ENCODE measurements at regions not wholly inside any gene's neighbourhood (a gene's known extent, or its start where the extent isn't known, plus 50 kb on each side); places are given as distances from the start of the nearest gene placed in this dataset. TPM values are rescaled to one million over a fixed set of nuclear protein-coding genes. Genes with fewer than 3 reads are reported as not detected.
"Not testable (repeated sequence)": the region's sequence is repeated elsewhere in the genome, so short reads cannot be mapped to it uniquely, and the experiment has no call there.

DNA sequence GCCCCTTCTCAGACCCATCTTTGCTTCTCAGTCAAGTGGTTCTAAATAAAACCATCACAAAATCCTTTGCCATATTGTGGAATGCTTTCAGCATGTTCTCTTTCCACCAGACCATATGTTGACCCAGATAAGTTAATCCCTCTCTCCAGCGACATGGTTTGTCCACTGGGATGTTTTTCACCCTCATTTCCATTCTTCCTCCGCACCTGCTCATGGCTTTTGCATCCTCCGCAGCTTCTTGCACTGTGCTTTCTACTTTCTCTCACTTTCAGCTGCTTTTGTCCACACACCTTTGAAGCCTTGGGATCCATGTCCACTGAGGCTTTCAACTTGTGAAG, 52.3 kb upstream of the WAC start:
- H3K23ac ChIP-seq (ENCODE audit: low read length in 2 of 2) = no peak overlapping the region
- H3K18ac ChIP-seq (ENCODE audit: low read depth in 1 of 2, low read length in 2 of 2) = no peak overlapping the region
- H2AK5ac ChIP-seq (ENCODE audit: low read length, severe bottlenecking) = no peak overlapping the region
- H3K4me3 ChIP-seq (ENCODE audit: insufficient read depth in 1 of 2, low read depth in 1 of 2, low read length in 2 of 2) = no peak overlapping the region
- no peak overlapping the region for H2BK5ac ChIP-seq (ENCODE audit: low read depth, low read length, poor library complexity, severe bottlenecking)
- H3K79me1 ChIP-seq (replicated peaks; ENCODE audit: low read length, poor library complexity, severe bottlenecking) = no peaks in the 10 kb centered on the region
- H3K14ac ChIP-seq (ENCODE audit: low read length in 2 of 2) = no peak overlapping the region
- H2BK15ac ChIP-seq (ENCODE audit: low read depth, poor library complexity, severe bottlenecking) = no peak overlapping the region
- H3K4me2 ChIP-seq (ENCODE audit: low read length, poor library complexity, severe bottlenecking) = no peak overlapping the region
- H3K36me3 ChIP-seq (ENCODE audit: control insufficient read depth in 1 of 2, insufficient read depth in 2 of 2, low read depth in 1 of 2, low read length in 2 of 2) = no peaks in the 10 kb centered on the region
- H3K9ac ChIP-seq (ENCODE audit: low read length) = no peak overlapping the region
- 87% methylated on average over 3 of the region's 3 CpGs for WGBS
- no peaks in the 10 kb centered on the region for H3K4me1 ChIP-seq (ENCODE audit: control insufficient read depth, insufficient read depth, low read depth, low read length)
- H2AFZ ChIP-seq (ENCODE audit: low read depth, low read length) = no peak overlapping the region
- no peak overlapping the region for H2BK12ac ChIP-seq (ENCODE audit: low read length in 2 of 2)
- no peak for DNase-seq
- no peak overlapping the region for H3K27ac ChIP-seq (ENCODE audit: low read length, poor library complexity, severe bottlenecking)
- H3K9me3 ChIP-seq (ENCODE audit: control insufficient read depth, low read length) = peaks cover 4% of the 10 kb centered on the region
- H3K27me3 ChIP-seq (ENCODE audit: control insufficient read depth in 1 of 2, insufficient read depth in 1 of 2, low read length in 2 of 2) = peaks cover 6 to 8% of the 10 kb centered on the region in 2 experiments
- no peak overlapping the region for H2BK120ac ChIP-seq (ENCODE audit: low read depth, low read length)
- H4K8ac ChIP-seq (ENCODE audit: low read length) = no peak overlapping the region
- no peak overlapping the region for H4K91ac ChIP-seq (ENCODE audit: low read length)
- no peak overlapping the region for H3K4ac ChIP-seq (ENCODE audit: low read depth in 1 of 2, low read length in 2 of 2)

DNA sequence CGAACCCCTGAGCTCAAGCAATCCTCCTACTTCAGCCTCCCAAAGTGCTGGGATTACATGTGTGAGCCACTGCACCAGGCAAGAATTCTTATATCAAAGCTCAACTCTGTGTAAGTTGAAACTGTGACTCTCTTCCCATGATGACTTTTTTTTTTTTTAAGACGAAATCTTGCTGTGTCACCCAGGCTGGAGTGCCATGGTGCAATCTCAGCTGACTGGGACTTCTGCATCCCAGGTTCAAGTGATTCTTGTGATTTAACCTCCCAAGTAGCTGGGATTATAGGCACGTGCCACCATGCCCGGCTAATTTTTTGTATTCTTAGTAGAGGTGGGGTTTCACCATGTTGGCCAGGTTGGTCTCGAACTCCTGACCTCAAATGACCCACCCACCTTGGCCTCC, 51.6 kb upstream of the WAC start:
- H4K91ac ChIP-seq (ENCODE audit: low read length); H2BK120ac ChIP-seq (ENCODE audit: low read depth, low read length); H3K14ac ChIP-seq (ENCODE audit: low read length in 2 of 2); H3K36me3 ChIP-seq (ENCODE audit: control insufficient read depth in 1 of 2, insufficient read depth in 2 of 2, low read depth in 1 of 2, low read length in 2 of 2); H2BK15ac ChIP-seq (ENCODE audit: low read depth, poor library complexity, severe bottlenecking); H3K4me2 ChIP-seq (ENCODE audit: low read length, poor library complexity, severe bottlenecking); H2BK5ac ChIP-seq (ENCODE audit: low read depth, low read length, poor library complexity, severe bottlenecking); H3K9me3 ChIP-seq (ENCODE audit: control insufficient read depth, low read length); H3K23ac ChIP-seq (ENCODE audit: low read length in 2 of 2); H3K79me1 ChIP-seq (replicated peaks; ENCODE audit: low read length, poor library complexity, severe bottlenecking); H3K4ac ChIP-seq (ENCODE audit: low read depth in 1 of 2, low read length in 2 of 2); H3K27ac ChIP-seq (ENCODE audit: low read length, poor library complexity, severe bottlenecking); H2AK5ac ChIP-seq (ENCODE audit: low read length, severe bottlenecking); H3K9ac ChIP-seq (ENCODE audit: low read length); H3K4me1 ChIP-seq (ENCODE audit: control insufficient read depth, insufficient read depth, low read depth, low read length); H3K18ac ChIP-seq (ENCODE audit: low read depth in 1 of 2, low read length in 2 of 2); H3K27me3 ChIP-seq (ENCODE audit: control insufficient read depth in 1 of 2, insufficient read depth in 1 of 2, low read length in 2 of 2); H4K8ac ChIP-seq (ENCODE audit: low read length); H2AFZ ChIP-seq (ENCODE audit: low read depth, low read length); DNase-seq; H3K4me3 ChIP-seq (ENCODE audit: insufficient read depth in 1 of 2, low read depth in 1 of 2, low read length in 2 of 2); H2BK12ac ChIP-seq (ENCODE audit: low read length in 2 of 2): not testable (repeated sequence)
- 82% methylated on average over 4 of the region's 5 CpGs for WGBS

DNA sequence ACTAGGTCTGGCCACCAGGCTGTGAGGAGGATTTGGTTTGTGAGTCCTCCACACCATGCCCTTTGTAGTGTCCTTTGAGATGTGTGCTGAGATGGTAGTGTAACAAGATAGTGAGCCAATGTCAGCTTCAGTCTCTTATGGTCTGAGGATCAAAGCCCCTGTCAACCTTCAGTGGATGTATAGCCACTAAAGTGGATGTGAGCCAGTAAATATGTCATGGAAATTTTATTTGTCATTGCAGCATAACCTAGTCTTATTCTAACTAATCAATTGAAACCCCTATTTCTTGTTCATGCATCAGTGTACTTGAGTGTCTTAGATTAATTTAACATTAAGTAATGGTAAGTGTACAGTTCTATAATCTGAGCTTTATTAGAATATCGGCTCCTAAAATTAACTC, 51.0 kb upstream of the WAC start:
- no peak overlapping the region for H4K91ac ChIP-seq (ENCODE audit: low read length)
- no peak overlapping the region for H3K14ac ChIP-seq (ENCODE audit: low read length in 2 of 2)
- H3K4me3 ChIP-seq (ENCODE audit: insufficient read depth in 1 of 2, low read depth in 1 of 2, low read length in 2 of 2) = no peak overlapping the region
- H3K23ac ChIP-seq (ENCODE audit: low read length in 2 of 2) = no peak overlapping the region
- no peak overlapping the region for H2BK120ac ChIP-seq (ENCODE audit: low read depth, low read length)
- no peaks in the 10 kb centered on the region for H3K36me3 ChIP-seq (ENCODE audit: control insufficient read depth in 1 of 2, insufficient read depth in 2 of 2, low read depth in 1 of 2, low read length in 2 of 2)
- no peak for DNase-seq
- H3K9ac ChIP-seq (ENCODE audit: low read length) = no peak overlapping the region
- H3K9me3 ChIP-seq (ENCODE audit: control insufficient read depth, low read length) = peaks cover 4% of the 10 kb centered on the region
- H3K4ac ChIP-seq (ENCODE audit: low read depth in 1 of 2, low read length in 2 of 2) = no peak overlapping the region
- H2BK15ac ChIP-seq (ENCODE audit: low read depth, poor library complexity, severe bottlenecking) = no peak overlapping the region
- H2BK5ac ChIP-seq (ENCODE audit: low read depth, low read length, poor library complexity, severe bottlenecking) = no peak overlapping the region
- H3K4me2 ChIP-seq (ENCODE audit: low read length, poor library complexity, severe bottlenecking) = no peak overlapping the region
- no peak overlapping the region for H4K8ac ChIP-seq (ENCODE audit: low read length)
- H2AK5ac ChIP-seq (ENCODE audit: low read length, severe bottlenecking) = no peak overlapping the region
- H3K18ac ChIP-seq (ENCODE audit: low read depth in 1 of 2, low read length in 2 of 2) = no peak overlapping the region
- H3K27ac ChIP-seq (ENCODE audit: low read length, poor library complexity, severe bottlenecking) = no peak overlapping the region
- H2BK12ac ChIP-seq (ENCODE audit: low read length in 2 of 2) = no peak overlapping the region
- no peak overlapping the region for H2AFZ ChIP-seq (ENCODE audit: low read depth, low read length)
- no CpG with 5 or more reads among the region's 1 CpG for WGBS
- H3K79me1 ChIP-seq (replicated peaks; ENCODE audit: low read length, poor library complexity, severe bottlenecking) = no peaks in the 10 kb centered on the region
- H3K27me3 ChIP-seq (ENCODE audit: control insufficient read depth in 1 of 2, insufficient read depth in 1 of 2, low read length in 2 of 2) = peaks cover 6% of the 10 kb centered on the region in 2 experiments
- H3K4me1 ChIP-seq (ENCODE audit: control insufficient read depth, insufficient read depth, low read depth, low read length) = no peaks in the 10 kb centered on the region

Small RNA genes lying in the stretch of these regions (small RNA-seq; reads per million reads assigned to genes)
- gene RF00012 (ENCODE audit: low read depth) = not detected

All from mesenchymal stem cell (in vitro differentiated cells and primary cell).